ENCODE measurements at regions not wholly inside any gene's neighbourhood (a gene's known extent, or its start where the extent isn't known, plus 50 kb on each side); places are given as distances from the start of the nearest gene placed in this dataset.

GRCh38 chr1:67604778-67605177 is 80.2 kb upstream of the GADD45A start:
- Histone ChIP-seq H3K4me1 (ENCODE audit: control insufficient read depth, extremely low read depth, insufficient read depth, low read length) (no peaks in the 10 kb centered on the region), H3K4me3 (ENCODE audit: control insufficient read depth in 2 of 3, extremely low read depth in 1 of 3, insufficient read depth in 2 of 3, low read depth in 1 of 3, low read length in 3 of 3) (no peak overlapping the region), H4K20me1 (ENCODE audit: control insufficient read depth, extremely low read depth, insufficient read depth, low read length) (no peaks in the 10 kb centered on the region), H3K9me3 (ENCODE audit: control insufficient read depth, low read depth, low read length) (no peaks in the 10 kb centered on the region), H3K79me2 (ENCODE audit: control insufficient read depth, insufficient read depth, low read length) (no peaks in the 10 kb centered on the region), H3K36me3 (ENCODE audit: control insufficient read depth in 2 of 2, extremely low read depth in 1 of 2, insufficient read depth in 2 of 2, low read length in 2 of 2) (no peaks in the 10 kb centered on the region), H2AFZ (ENCODE audit: control insufficient read depth, low read length) (no peak overlapping the region), H3K27me3 (ENCODE audit: control insufficient read depth, extremely low read depth, insufficient read depth, low read length) (no peaks in the 10 kb centered on the region), H3K9me1 (ENCODE audit: control insufficient read depth, extremely low read depth, insufficient read depth, low read length) (no peaks in the 10 kb centered on the region), H3K4me2 (ENCODE audit: control insufficient read depth, extremely low read depth, insufficient read depth, low read depth, low read length) (no peak overlapping the region), H3K9ac (ENCODE audit: control insufficient read depth, extremely low read depth, insufficient read depth, low read length) (no peak overlapping the region), H3K27ac (ENCODE audit: control insufficient read depth, insufficient read depth, low read length) (no peak overlapping the region)
- dilution Hi-C loops (cut with MboI; ENCODE audit: extremely low pct_ligation_motif_present, low sequenced_read_pairs): no loop called here
- FAIRE-seq (no peak), DNase-seq (ENCODE audit: low read depth, low spot score) (no peak)
- TF ChIP-seq EZH2 (IDR thresholded peaks at IDR 0.05; ENCODE audit: low read length): no peak
- TF ChIP-seq, protein P1, sequence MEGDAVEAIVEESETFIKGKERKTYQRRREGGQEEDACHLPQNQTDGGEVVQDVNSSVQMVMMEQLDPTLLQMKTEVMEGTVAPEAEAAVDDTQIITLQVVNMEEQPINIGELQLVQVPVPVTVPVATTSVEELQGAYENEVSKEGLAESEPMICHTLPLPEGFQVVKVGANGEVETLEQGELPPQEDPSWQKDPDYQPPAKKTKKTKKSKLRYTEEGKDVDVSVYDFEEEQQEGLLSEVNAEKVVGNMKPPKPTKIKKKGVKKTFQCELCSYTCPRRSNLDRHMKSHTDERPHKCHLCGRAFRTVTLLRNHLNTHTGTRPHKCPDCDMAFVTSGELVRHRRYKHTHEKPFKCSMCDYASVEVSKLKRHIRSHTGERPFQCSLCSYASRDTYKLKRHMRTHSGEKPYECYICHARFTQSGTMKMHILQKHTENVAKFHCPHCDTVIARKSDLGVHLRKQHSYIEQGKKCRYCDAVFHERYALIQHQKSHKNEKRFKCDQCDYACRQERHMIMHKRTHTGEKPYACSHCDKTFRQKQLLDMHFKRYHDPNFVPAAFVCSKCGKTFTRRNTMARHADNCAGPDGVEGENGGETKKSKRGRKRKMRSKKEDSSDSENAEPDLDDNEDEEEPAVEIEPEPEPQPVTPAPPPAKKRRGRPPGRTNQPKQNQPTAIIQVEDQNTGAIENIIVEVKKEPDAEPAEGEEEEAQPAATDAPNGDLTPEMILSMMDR (optimal IDR thresholded peaks at IDR 0.05 in 1 of 3, IDR thresholded peaks at IDR 0.05 in 1 of 3, conservative IDR thresholded peaks at IDR 0.05 in 1 of 3; ENCODE audit: extremely low read depth in 1 of 3, insufficient read depth in 2 of 3, low read length in 3 of 3): no peak

DNA sequence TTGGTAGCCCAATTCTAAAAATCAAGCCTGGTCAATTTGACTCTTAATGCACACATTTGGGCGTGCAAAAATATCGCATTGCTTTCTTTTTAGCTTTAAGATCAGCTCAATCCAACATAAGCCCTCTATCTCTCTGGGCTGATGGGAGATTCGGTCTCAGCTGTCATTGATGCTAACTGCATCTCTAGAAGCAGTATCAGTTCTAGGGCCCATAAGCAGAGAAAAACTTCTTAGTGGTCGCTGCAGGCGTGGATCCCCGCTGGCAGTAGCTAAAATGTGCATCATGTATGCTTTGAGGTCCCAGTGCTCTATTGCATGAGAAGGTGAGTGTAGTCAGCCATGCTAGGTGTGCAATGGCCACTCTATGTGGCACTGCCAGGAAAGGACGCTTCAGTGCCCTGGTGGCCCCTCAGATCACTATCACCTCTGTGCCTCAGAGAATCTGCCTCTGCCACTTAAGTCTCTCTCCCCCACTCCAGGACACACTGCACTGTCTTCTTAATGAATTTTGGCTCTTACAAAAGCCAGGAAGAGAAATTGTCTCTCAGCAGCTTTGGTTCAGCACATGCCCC is 79.7 kb upstream of the GADD45A start:
- H3K4me1 ChIP-seq (ENCODE audit: control insufficient read depth, extremely low read depth, insufficient read depth, low read length): no peaks in the 10 kb centered on the region
- DNase-seq (ENCODE audit: low read depth, low spot score) (no peak), FAIRE-seq (no peak)
- TF ChIP-seq, protein P1 (optimal IDR thresholded peaks at IDR 0.05 in 1 of 3, IDR thresholded peaks at IDR 0.05 in 1 of 3, conservative IDR thresholded peaks at IDR 0.05 in 1 of 3; ENCODE audit: extremely low read depth in 1 of 3, insufficient read depth in 2 of 3, low read length in 3 of 3): no peak
- no peak for TF ChIP-seq EZH2 (IDR thresholded peaks at IDR 0.05; ENCODE audit: low read length)
- no peak overlapping the region for H3K4me2 ChIP-seq (ENCODE audit: control insufficient read depth, extremely low read depth, insufficient read depth, low read depth, low read length)
- no peak overlapping the region for H3K9ac ChIP-seq (ENCODE audit: control insufficient read depth, extremely low read depth, insufficient read depth, low read length)
- no peak overlapping the region for H3K27ac ChIP-seq (ENCODE audit: control insufficient read depth, insufficient read depth, low read length)
- H3K27me3 ChIP-seq (ENCODE audit: control insufficient read depth, extremely low read depth, insufficient read depth, low read length): no peaks in the 10 kb centered on the region
- no peaks in the 10 kb centered on the region for H3K36me3 ChIP-seq (ENCODE audit: control insufficient read depth in 2 of 2, extremely low read depth in 1 of 2, insufficient read depth in 2 of 2, low read length in 2 of 2)
- dilution Hi-C loops (cut with MboI; ENCODE audit: extremely low pct_ligation_motif_present, low sequenced_read_pairs): no loop called here
- no peaks in the 10 kb centered on the region for H3K9me3 ChIP-seq (ENCODE audit: control insufficient read depth, low read depth, low read length)
- no peaks in the 10 kb centered on the region for H3K79me2 ChIP-seq (ENCODE audit: control insufficient read depth, insufficient read depth, low read length)
- H4K20me1 ChIP-seq (ENCODE audit: control insufficient read depth, extremely low read depth, insufficient read depth, low read length): no peaks in the 10 kb centered on the region
- H2AFZ ChIP-seq (ENCODE audit: control insufficient read depth, low read length): no peak overlapping the region
- no peaks in the 10 kb centered on the region for H3K9me1 ChIP-seq (ENCODE audit: control insufficient read depth, extremely low read depth, insufficient read depth, low read length)
- no peak overlapping the region for H3K4me3 ChIP-seq (ENCODE audit: control insufficient read depth in 2 of 3, extremely low read depth in 1 of 3, insufficient read depth in 2 of 3, low read depth in 1 of 3, low read length in 3 of 3)

Measured in keratinocyte (primary cell).